ENCODE measurements at regions not wholly inside any gene's neighbourhood (a gene's known extent, or its start where the extent isn't known, plus 50 kb on each side); places are given as distances from the start of the nearest gene placed in this dataset.

GRCh38 chr1:191582169-191582568, 576.1 kb upstream of the RGS18 start:
- intact Hi-C loops (cut with micrococcal nuclease; ENCODE audit: unreplicated experiment) = no loop called here
- SMC1A ChIA-PET (ENCODE audit: uncharacterized antibody, unreplicated experiment) = interaction anchor here (0.8 to 1.2 kb wide), 2 partner anchors 11 to 115 kb away, joined by 3 read pairs; no protein-coding TSS in a partner anchor
- in situ Hi-C loops (cut with MboI) = no loop called here
- peak; percentile 96 for TF ChIP-seq ATF7 (IDR thresholded peaks at IDR 0.05; ENCODE audit: low read depth)
- TF ChIP-seq, protein P1, sequence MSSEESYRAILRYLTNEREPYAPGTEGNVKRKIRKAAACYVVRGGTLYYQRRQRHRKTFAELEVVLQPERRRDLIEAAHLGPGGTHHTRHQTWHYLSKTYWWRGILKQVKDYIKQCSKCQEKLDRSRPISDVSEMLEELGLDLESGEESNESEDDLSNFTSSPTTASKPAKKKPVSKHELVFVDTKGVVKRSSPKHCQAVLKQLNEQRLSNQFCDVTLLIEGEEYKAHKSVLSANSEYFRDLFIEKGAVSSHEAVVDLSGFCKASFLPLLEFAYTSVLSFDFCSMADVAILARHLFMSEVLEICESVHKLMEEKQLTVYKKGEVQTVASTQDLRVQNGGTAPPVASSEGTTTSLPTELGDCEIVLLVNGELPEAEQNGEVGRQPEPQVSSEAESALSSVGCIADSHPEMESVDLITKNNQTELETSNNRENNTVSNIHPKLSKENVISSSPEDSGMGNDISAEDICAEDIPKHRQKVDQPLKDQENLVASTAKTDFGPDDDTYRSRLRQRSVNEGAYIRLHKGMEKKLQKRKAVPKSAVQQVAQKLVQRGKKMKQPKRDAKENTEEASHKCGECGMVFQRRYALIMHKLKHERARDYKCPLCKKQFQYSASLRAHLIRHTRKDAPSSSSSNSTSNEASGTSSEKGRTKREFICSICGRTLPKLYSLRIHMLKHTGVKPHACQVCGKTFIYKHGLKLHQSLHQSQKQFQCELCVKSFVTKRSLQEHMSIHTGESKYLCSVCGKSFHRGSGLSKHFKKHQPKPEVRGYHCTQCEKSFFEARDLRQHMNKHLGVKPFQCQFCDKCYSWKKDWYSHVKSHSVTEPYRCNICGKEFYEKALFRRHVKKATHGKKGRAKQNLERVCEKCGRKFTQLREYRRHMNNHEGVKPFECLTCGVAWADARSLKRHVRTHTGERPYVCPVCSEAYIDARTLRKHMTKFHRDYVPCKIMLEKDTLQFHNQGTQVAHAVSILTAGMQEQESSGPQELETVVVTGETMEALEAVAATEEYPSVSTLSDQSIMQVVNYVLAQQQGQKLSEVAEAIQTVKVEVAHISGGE (CRISPR knock-in tag; IDR thresholded peaks at IDR 0.05) = no peak
- TF ChIP-seq SUZ12 (IDR thresholded peaks at IDR 0.05; ENCODE audit: unreplicated experiment) = no peak
- TF ChIP-seq FOXK2 (IDR thresholded peaks at IDR 0.05) = no peak
- TF ChIP-seq SIX5 (IDR thresholded peaks at IDR 0.05; ENCODE audit: low read depth, low read length, severe bottlenecking) = no peak
- no peak for TF ChIP-seq SMAD1 (IDR thresholded peaks at IDR 0.05; ENCODE audit: low read depth, partially characterized antibody)
- no peak for TF ChIP-seq HDGF (IDR thresholded peaks at IDR 0.05)
- TF ChIP-seq, protein P2, sequence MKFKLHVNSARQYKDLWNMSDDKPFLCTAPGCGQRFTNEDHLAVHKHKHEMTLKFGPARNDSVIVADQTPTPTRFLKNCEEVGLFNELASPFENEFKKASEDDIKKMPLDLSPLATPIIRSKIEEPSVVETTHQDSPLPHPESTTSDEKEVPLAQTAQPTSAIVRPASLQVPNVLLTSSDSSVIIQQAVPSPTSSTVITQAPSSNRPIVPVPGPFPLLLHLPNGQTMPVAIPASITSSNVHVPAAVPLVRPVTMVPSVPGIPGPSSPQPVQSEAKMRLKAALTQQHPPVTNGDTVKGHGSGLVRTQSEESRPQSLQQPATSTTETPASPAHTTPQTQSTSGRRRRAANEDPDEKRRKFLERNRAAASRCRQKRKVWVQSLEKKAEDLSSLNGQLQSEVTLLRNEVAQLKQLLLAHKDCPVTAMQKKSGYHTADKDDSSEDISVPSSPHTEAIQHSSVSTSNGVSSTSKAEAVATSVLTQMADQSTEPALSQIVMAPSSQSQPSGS (IDR thresholded peaks at IDR 0.05; ENCODE audit: low read length) = peak; percentile 64
- no peak for TF ChIP-seq MXI1 (IDR thresholded peaks at IDR 0.05; ENCODE audit: low read depth, low read length)
- TF ChIP-seq DPF2 (IDR thresholded peaks at IDR 0.05) = peak; percentile 42; the same call in 1 of the 2 replicates
- TF ChIP-seq STAT1 (conservative IDR thresholded peaks at IDR 0.05) = no peak
- TF ChIP-seq NR2C2 (IDR thresholded peaks at IDR 0.05; ENCODE audit: borderline replicate concordance, control insufficient read depth, insufficient read length, low read depth) = no peak
- TF ChIP-seq BCL3 (IDR thresholded peaks at IDR 0.05; ENCODE audit: borderline replicate concordance, insufficient read depth, low read depth, low read length, poor library complexity, severe bottlenecking) = no peak
- TF ChIP-seq SUPT20H (IDR thresholded peaks at IDR 0.05; ENCODE audit: borderline replicate concordance, control insufficient read depth, low read depth, low read length) = no peak
- no peak for TF ChIP-seq PBX3 (IDR thresholded peaks at IDR 0.05; ENCODE audit: insufficient replicate concordance, low read depth, low read length)
- no peak for TF ChIP-seq USF1 (IDR thresholded peaks at IDR 0.05; ENCODE audit: borderline replicate concordance, extremely low read length, insufficient read depth, low read depth, low read length)

More at GRCh38 chr1:191582169-191582568, 576.1 kb upstream of the RGS18 start:
- H3K9ac ChIP-seq (ENCODE audit: control insufficient read depth, insufficient read depth, low read length) = no peak overlapping the region
- DNase-seq (ENCODE audit: low read depth, low spot score) (no peak), FAIRE-seq (no peak), ATAC-seq (peak; percentile 88)
- no peaks in the 10 kb centered on the region for H3K79me2 ChIP-seq (ENCODE audit: control insufficient read depth, insufficient read depth, low read length)
- 0% methylated on average over 1 of the region's 1 CpG for WGBS (ENCODE audit: insufficient coverage, insufficient replicate concordance, low lambda C conversion rate, missing lambda C conversion rate)
- no peak overlapping the region for H3K27ac ChIP-seq (ENCODE audit: control insufficient read depth, insufficient read depth)
- H3K9me3 ChIP-seq (replicated peaks; ENCODE audit: control insufficient read depth, insufficient read depth, low read length) = no peaks in the 10 kb centered on the region
- no peaks in the 10 kb centered on the region for H3K36me3 ChIP-seq (ENCODE audit: control insufficient read depth in 2 of 2, insufficient read depth in 2 of 2, low read length in 1 of 2)
- CTCF ChIA-PET = no interaction called here
- no peak overlapping the region for H3K4me3 ChIP-seq
- no TSS peak for BruUV-seq (replicated peaks)
- H3K4me1 ChIP-seq (ENCODE audit: control insufficient read depth, insufficient read depth, low read length) = no peaks in the 10 kb centered on the region
- RAD21 ChIA-PET (ENCODE audit: unreplicated experiment) = interaction anchor here (1.0 kb wide), 1 partner anchor 10 kb away, joined by 3 read pairs; no protein-coding TSS in a partner anchor
- POLR2A ChIA-PET = no interaction called here
- no peak overlapping the region for H2AFZ ChIP-seq (ENCODE audit: control insufficient read depth, low read depth, low read length)
- H3K4me2 ChIP-seq (ENCODE audit: control insufficient read depth, insufficient read depth) = no peak overlapping the region
- no peaks in the 10 kb centered on the region for H3K27me3 ChIP-seq (replicated peaks in 1 of 2; ENCODE audit: control insufficient read depth in 2 of 2, insufficient read depth in 2 of 2, low read length in 1 of 2)
- H4K20me1 ChIP-seq (ENCODE audit: control insufficient read depth, insufficient read depth) = no peaks in the 10 kb centered on the region

Data from GM12878 (cell line).